ENCODE measurements at regions not wholly inside any gene's neighbourhood (a gene's known extent, or its start where the extent isn't known, plus 50 kb on each side); places are given as distances from the start of the nearest gene placed in this dataset.

- H3K4me3 ChIP-seq (ENCODE audit: low read depth, low read length), result no peak overlapping the region
- in situ Hi-C loops (cut with HindIII; ENCODE audit: low sequenced_read_pairs), result no loop called here
- no peak for DNase-seq (ENCODE audit: low read depth, low spot score)
- no peak for TF ChIP-seq CTCF (IDR thresholded peaks at IDR 0.05; ENCODE audit: low read depth, low read length)
Observed at GRCh38 chr21:24323536-24323935, 1283.7 kb downstream of the MRPL39 start.

GRCh38 chr21:24316277-24316922 lies 1290.9 kb downstream of the MRPL39 start:
- no peak for TF ChIP-seq CTCF (IDR thresholded peaks at IDR 0.05; ENCODE audit: low read depth, low read length)
- no peak for DNase-seq (ENCODE audit: low read depth, low spot score)
- in situ Hi-C loops (cut with HindIII; ENCODE audit: low sequenced_read_pairs), result no loop called here
- no peak overlapping the region for H3K4me3 ChIP-seq (ENCODE audit: low read depth, low read length)

- DNase-seq (ENCODE audit: low read depth, low spot score), result no peak
- in situ Hi-C loops (cut with HindIII; ENCODE audit: low sequenced_read_pairs), result no loop called here
- no peak for TF ChIP-seq CTCF (IDR thresholded peaks at IDR 0.05; ENCODE audit: low read depth, low read length)
Observed at GRCh38 chr21:24310788-24311187, 1296.5 kb downstream of the MRPL39 start.

GRCh38 chr21:24308183-24308582 lies 1299.1 kb downstream of the MRPL39 start:
- in situ Hi-C loops (cut with HindIII; ENCODE audit: low sequenced_read_pairs), result no loop called here
- no peak for DNase-seq (ENCODE audit: low read depth, low spot score)
- no peak for TF ChIP-seq CTCF (IDR thresholded peaks at IDR 0.05; ENCODE audit: low read depth, low read length)

More at GRCh38 chr21:24310788-24311187, 1296.5 kb downstream of the MRPL39 start:
- H3K4me3 ChIP-seq (ENCODE audit: low read depth, low read length), result no peak overlapping the region

GRCh38 chr21:24302400-24302799 lies 1304.9 kb downstream of the MRPL39 start:
- in situ Hi-C loops (cut with HindIII; ENCODE audit: low sequenced_read_pairs), result no loop called here
- DNase-seq (ENCODE audit: low read depth, low spot score), result no peak
- no peak for TF ChIP-seq CTCF (IDR thresholded peaks at IDR 0.05; ENCODE audit: low read depth, low read length)
- no peak overlapping the region for H3K4me3 ChIP-seq (ENCODE audit: low read depth, low read length)

More at GRCh38 chr21:24308183-24308582, 1299.1 kb downstream of the MRPL39 start:
- H3K4me3 ChIP-seq (ENCODE audit: low read depth, low read length), result no peak overlapping the region

GRCh38 chr21:24298040-24298439 lies 1309.2 kb downstream of the MRPL39 start:
- in situ Hi-C loops (cut with HindIII; ENCODE audit: low sequenced_read_pairs), result no loop called here
- no peak overlapping the region for H3K4me3 ChIP-seq (ENCODE audit: low read depth, low read length)
- TF ChIP-seq CTCF (IDR thresholded peaks at IDR 0.05; ENCODE audit: low read depth, low read length), result no peak
- no peak for DNase-seq (ENCODE audit: low read depth, low spot score)
